ENCODE measurements at regions not wholly inside any gene's neighbourhood (a gene's known extent, or its start where the extent isn't known, plus 50 kb on each side); places are given as distances from the start of the nearest gene placed in this dataset.
"Not testable (repeated sequence)": the region's sequence is repeated elsewhere in the genome, so short reads cannot be mapped to it uniquely, and the experiment has no call there.

DNA sequence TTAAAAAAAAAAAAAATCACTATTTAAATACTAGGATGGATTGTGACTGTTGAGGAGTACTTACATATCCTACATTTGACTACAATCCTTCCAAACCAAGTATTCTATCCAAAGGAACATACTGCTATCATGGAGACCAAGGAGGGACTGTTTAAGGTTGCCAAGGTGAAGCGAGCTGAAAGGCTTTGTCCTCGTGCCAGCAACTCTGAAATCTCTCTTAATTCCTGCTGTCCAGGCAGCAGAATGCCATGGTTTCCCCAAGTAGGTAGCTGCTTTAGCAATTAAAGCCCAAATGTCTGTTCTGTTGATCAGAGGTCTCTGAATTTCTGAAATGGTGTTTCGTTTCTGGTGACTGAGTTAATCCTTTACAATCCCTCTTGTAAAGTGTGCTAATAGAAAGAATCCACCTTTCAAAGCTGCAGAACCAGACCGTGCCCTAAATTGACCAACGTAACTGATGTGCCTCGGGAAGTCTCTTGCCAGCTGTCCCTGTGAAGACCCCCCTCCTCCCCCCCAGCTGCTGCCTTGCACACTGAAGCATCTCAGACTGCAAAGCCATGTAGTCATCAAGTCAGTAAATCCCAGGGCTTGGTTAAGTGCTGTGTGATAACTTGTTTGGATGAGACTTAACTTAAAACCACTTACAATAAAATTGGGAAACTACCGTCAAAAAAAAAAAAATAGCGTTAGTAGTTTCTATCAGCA, 210.9 kb downstream of the CYLC2 start:
- not testable (repeated sequence) for TF ChIP-seq POLR2A (IDR thresholded peaks at IDR 0.05)
- TF ChIP-seq, protein P1, sequence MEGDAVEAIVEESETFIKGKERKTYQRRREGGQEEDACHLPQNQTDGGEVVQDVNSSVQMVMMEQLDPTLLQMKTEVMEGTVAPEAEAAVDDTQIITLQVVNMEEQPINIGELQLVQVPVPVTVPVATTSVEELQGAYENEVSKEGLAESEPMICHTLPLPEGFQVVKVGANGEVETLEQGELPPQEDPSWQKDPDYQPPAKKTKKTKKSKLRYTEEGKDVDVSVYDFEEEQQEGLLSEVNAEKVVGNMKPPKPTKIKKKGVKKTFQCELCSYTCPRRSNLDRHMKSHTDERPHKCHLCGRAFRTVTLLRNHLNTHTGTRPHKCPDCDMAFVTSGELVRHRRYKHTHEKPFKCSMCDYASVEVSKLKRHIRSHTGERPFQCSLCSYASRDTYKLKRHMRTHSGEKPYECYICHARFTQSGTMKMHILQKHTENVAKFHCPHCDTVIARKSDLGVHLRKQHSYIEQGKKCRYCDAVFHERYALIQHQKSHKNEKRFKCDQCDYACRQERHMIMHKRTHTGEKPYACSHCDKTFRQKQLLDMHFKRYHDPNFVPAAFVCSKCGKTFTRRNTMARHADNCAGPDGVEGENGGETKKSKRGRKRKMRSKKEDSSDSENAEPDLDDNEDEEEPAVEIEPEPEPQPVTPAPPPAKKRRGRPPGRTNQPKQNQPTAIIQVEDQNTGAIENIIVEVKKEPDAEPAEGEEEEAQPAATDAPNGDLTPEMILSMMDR (IDR thresholded peaks at IDR 0.05 in 4 of 5, conservative IDR thresholded peaks at IDR 0.05 in 1 of 5) = not testable (repeated sequence)
